ENCODE measurements at regions not wholly inside any gene's neighbourhood (a gene's known extent, or its start where the extent isn't known, plus 50 kb on each side); places are given as distances from the start of the nearest gene placed in this dataset.

DNA sequence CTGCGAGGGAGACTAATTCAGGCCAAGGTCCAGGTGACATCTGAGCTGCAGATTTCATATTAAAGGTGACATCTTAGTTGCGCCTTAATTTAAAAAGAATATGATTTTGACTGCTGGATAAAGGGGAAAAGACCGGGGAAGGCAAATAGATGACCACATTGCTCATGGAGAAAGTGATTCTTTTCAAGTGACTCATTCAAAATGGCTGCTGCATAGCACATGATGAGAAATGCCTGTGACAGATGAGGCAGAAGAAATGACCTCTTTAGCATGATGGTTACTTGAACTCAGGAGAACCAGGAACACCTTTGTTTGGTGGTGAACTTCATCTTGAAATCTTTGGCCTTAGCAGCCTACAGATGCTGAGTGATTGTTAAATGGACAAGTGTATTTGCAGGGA is 385.8 kb upstream of the TRIB2 start:
- no peak for DNase-seq

GRCh38 chr2:12331698-12332097 is 385.0 kb upstream of the TRIB2 start:
- no peak for DNase-seq

DNA sequence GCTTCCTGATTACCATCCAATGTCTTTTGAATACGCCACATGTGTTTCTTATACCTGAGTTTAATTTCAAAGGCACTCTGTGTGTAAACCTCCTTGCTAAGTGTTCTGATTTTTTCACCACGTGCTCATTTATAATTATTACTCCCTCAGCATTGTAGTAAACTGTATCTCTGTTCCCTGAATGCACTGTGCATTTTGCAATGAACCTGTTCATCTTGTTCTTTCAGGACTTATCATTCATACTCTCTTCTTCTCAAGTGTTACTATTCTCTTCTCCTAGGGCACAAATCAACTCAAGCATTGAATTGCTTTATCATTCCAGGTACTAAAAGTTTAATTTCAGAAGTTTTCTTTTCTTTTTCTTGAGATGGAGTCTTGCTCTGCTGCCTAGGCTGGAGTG is 383.4 kb upstream of the TRIB2 start:
- DNase-seq = no peak

- DNase-seq = no peak
Measured at GRCh38 chr2:12334412-12334966, 382.2 kb upstream of the TRIB2 start.

DNA sequence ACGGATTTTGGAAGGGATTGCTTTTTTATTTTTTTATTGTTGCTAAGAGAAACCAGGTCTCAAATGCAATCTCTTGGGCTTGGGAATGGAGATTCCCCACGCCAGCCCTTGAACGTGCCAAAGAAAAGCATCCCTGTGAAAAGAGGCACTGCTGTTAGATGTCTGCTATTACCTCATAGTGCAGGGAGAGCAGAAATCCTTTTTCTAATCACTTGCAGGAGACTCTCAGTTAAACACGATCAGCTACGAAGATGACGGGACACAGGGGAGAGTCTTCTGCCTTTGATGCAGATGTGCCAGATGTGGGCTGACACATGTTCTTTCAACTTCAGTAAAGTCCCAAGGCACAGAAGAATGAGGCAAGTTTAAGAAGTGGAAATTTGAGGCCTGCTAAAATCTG is 381.6 kb upstream of the TRIB2 start:
- DNase-seq = no peak

GRCh38 chr2:12335995-12336394 is 380.7 kb upstream of the TRIB2 start:
- no peak for DNase-seq

DNA sequence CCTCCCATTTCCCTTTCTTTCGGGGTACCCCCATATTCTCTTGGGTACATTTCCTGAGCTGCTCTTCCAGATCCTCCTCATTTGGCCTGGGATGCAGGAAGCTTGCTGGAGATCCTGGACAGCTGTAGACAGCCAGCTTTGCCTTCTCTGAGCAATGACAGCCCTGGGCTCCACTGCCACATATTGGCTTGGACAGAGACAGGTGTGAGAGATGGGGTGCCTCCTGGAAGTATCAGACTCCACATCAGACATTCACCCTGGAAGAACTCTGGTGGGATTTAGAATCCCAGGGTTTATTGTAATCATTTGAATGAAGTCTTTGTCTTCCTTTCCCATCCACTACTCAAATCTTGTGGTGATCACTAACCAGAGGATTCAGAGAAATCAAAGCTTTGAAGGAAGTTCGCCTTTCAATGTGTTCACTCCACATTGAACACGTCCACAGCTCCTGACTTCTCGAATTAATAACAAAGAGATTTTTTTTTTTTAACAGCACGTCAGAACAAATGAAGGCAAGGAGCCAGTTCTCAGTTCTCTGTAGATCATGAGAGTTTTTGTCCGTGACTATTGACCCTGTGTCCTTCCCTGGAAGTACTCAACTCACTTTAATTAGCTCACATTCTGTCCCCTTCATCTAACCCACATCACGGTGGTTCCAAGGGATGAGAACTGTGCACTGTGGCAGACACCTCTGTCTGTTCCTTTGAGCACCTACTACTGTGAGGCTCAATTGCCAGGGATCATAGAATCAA is 377.6 kb upstream of the TRIB2 start:
- DNase-seq = no peak

- no peak for DNase-seq
Measured at GRCh38 chr2:12340164-12340563, 376.6 kb upstream of the TRIB2 start.

- DNase-seq = no peak
Measured at GRCh38 chr2:12341215-12341614, 375.5 kb upstream of the TRIB2 start.

DNA sequence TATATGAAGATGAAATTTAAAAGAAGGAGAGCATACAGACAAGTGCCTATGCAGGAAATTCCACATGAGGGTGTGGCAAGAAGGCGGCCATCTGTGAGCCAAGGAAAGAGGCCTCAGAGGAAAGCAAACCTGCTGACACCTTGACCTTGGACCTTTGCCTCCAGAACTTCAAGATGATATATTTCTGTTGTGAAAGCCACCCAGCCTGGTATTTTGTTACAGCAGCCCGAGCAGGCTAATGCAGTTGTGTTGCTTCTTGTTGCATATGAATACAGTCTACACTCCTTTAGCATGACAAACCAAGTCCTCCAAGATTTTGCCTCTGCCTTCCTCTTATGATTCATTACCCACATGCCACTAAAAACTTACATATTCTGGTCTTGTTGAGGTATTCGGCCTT is 374.8 kb upstream of the TRIB2 start:
- DNase-seq = no peak

DNA sequence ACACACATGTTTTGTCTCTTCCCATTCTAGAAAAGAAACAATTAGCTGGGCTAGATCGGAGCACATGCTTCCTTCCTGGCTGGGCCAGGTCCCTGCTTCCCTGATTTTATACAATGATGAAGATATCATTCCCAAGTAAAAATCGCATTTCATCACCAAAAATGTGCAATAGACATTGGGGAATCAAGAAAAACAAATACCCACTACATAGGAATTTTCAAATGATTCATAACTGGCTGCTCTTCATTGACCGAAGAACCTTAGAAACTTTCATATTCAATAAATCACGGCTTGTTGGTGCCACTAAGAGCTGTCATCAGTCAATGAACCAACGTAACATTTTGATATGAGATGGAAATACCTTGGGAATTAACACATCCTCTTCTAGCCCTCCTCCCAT is 373.6 kb upstream of the TRIB2 start:
- no peak for DNase-seq

DNA sequence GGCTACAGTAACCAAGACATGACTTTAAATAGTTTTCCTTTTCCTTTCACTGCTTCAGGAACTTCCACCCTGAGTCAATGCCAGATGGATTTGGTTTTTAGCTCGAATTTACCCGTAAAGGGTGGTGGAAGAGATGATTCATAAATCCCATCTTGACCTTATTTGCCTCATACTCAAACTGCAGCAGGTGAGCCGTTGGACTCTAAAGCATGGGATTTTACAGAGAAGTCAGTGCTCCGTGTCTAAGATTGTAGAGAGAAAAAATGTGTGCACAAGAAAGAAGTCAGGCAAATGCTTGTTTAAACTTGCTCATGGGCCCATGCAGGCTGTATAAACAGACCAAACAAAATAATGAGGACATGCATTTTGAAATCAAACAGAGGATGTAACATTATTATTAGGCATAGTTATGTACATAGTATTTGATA is 369.7 kb upstream of the TRIB2 start:
- DNase-seq = no peak

DNA sequence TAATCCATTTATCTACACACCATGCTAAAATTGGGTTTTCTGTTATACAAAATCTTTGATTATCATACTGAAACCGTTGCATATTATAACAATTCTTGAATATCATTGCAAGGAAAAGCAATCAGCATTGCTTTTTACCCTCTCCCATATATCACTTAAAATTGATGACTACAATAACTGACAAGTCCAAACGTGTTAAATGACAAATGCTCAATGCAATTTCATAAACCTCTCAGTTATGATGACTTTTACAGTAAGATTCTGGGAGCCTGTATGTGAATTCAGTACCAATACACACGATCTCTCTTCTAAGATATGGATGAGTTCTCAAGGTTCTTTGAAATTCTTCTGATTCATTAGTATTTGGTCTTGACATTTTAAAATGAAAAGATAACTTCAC is 368.5 kb upstream of the TRIB2 start:
- DNase-seq = no peak

GRCh38 chr2:12350821-12351220 is 365.9 kb upstream of the TRIB2 start:
- no peak for DNase-seq

- DNase-seq = no peak
Measured at GRCh38 chr2:12352889-12353288, 363.8 kb upstream of the TRIB2 start.

DNA sequence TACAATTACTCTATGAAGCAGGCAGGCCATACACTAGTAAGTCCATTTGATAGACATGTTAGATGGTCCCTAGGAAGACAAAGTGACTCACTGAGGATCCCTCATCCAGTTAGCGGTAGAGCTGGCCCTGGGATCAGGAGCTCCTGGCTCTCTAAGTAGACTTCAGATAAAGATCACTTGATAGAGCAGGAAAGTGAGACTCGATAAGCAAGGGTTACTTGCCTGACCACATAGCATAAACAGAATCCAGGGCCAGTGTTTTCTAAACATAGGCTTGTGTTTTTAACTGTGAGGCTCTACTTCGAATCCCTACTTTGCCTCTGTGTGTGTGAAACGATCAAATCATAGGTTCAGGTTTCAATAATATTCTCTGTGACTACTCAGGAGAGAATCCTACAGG is 355.2 kb upstream of the TRIB2 start:
- no peak for DNase-seq

DNA sequence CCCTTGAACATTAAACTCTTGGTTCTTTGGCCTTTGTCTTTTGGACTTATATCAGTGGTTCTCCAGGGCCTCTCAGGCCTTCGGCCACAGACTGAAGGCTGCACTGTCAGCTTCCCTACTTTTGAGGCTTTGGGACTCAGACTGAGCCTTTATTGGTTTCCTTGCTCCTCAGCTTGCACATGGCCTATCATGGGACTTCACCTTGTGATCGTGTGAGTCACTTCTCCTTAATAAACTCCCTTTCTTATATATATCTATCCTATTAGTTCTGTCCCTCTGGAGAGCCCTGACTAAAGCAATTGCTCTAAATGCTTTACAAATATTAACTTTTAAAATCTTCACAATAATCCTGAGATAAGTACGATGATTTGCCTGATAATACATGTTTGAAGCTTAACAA is 353.6 kb upstream of the TRIB2 start:
- no peak for DNase-seq

DNA sequence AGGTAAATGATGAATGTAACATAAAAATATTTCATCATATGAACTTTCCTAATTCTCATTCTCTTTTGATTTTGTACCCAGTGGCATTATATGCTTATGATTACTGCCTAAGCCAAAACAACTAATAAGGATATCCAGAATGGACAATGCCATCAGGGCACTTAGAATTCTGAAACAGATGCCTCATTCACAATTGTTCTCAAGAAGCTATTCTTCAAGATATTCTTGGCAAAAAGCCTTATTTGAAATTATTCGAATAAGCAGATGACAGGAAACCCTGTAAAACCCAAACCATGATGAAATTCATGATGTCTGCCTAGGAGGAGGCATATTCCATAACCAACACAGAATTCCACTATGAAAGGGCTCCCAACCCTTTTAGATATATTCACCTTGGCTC is 353.2 kb upstream of the TRIB2 start:
- no peak for DNase-seq

- no peak for DNase-seq
Measured at GRCh38 chr2:12369566-12369965, 347.2 kb upstream of the TRIB2 start.

DNA sequence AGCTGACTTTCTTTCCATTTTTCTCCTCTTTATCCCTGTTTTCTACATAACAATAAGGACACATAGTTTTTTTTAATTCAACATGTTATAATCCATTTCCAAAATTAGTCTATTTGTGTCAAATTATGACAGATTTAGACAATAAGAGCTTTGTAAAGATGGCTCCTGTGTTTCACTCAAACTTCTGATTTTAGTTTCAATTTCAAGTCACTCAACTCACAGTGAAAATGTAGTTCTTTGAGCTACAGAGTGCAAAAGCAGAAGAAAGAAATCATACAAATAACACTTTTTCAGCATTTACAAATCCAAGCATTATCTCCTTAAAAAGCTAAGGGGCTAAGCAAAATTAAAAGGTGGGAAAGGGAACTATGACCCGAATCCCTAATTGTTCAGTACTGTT is 340.7 kb upstream of the TRIB2 start:
- DNase-seq = no peak

DNA sequence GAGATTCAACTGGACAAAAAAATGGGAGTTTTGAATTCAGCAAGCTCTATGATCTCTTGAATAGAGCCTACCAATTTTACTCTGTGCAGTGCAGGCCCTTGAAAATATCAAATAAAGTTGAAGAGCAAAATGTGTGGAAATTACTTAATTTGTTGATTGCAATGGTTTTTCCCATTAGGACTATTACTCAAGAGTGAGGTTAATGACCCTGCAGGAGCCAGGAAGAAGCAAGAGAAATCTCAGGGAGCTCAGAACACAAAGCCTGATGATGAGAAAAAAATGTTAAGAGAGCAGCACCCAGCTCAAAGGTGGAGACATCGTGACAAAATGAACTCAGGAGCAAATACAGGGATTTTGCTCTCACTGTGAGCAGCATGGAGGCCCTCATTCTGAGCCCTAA is 337.6 kb upstream of the TRIB2 start:
- no peak for DNase-seq

DNA sequence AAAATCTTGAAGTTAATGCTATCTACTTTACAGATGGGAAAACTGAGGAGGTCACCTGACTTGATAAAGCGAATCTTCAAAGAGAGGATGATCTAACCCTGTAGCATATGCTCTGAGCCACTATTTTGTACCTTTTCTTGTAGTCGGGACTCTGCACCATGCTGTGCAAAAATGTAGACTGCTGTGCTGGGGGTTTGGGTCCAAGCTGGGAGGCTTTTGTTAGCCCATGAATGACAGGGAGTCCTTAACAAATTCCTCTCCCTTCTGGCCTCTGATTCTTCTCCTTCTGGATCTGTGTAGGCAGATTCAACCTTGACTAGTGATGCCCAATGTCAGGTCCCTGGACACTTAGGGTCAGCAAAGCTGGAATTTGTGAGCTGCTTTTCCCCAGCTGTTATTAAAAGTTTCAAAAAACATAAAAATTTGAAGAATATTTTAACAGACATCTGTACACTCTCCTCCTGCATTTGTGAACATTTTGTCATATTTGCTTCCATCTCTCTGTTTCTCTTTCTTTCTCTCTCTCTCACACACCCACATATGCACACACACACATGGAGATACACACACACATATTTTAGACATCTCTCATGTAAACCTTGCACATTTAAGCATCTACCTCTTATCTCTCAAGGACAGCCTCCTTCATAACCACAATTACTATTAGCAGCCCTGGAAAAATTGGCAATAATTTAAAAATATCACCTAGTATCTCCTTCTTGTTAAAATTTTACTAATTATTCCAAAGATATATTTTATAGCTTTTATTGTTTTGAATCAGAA is 335.0 kb upstream of the TRIB2 start:
- DNase-seq = no peak

DNA sequence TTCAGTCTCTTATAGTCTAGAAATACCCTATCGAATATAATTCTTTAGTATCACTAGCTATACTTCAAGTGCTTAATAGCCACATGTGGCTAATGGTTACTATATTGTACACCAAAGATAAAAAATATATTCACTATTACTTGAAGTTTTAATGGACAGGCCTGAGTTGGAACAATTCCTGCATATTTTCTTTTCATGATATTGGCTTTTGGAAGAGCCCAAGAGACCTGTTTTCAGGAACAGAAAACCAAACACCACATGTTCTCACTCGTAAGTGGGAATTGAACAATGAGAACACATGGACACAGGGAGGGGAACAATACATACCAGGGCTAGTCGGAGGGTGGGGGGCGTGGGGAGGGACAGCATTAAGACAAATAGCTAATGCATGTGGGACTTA is 334.4 kb upstream of the TRIB2 start:
- DNase-seq = no peak

DNA sequence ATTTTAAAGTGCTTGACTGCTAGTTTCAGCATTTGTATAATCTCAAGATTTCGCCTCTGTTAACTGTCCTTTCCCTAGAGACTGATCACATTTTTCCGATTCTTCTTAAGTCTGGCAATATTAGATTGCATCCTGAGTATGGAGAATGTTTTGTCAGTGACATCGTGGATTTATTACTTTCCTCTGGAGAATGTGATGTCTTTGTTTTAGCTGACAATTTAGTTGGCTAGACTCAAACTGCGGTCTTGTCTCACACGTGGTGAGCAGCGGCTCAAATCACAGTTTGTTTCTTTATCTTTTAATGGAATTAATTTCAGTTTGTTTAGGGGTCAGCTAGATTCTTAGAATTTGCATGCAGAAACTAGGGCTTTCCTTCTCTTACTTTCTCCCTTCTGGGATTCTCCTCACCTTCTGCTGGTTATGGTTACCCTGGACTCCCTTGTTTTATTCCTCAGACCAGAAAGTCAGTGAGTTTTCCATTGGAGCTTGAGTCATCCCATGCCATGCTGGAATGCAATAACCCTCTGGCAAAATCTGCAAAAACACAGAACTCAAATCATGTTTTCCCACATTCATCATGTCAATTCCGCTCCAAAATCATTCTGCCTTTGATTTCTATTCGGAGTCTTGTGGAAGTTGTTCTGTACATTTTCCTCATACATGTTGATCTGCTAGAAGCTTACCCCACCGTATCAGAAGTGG is 327.2 kb upstream of the TRIB2 start:
- DNase-seq = no peak
